ENCODE measurements at regions not wholly inside any gene's neighbourhood (a gene's known extent, or its start where the extent isn't known, plus 50 kb on each side); places are given as distances from the start of the nearest gene placed in this dataset.

GRCh38 chr13:44744880-44745633, 168.9 kb upstream of the TSC22D1 start:
- H3K9ac ChIP-seq (ENCODE audit: low read length) = no peak overlapping the region
- TF ChIP-seq CTCF (IDR thresholded peaks at IDR 0.05; ENCODE audit: insufficient read depth, low read depth, low read length) (no peak), EZH2 (IDR thresholded peaks at IDR 0.05; ENCODE audit: insufficient read depth, low read length) (no peak)
- no peak for FAIRE-seq

GRCh38 chr13:44739539-44739938, 163.4 kb upstream of the TSC22D1 start:
- no peak overlapping the region for H3K4me3 Mint-ChIP-seq (ENCODE audit: unreplicated experiment)

More at GRCh38 chr13:44744880-44745633, 168.9 kb upstream of the TSC22D1 start:
- Histone ChIP-seq H3K27ac (ENCODE audit: low read depth, low read length) (no peak overlapping the region), H3K4me2 (ENCODE audit: low read length) (no peak overlapping the region), H3K4me1 (ENCODE audit: insufficient read depth, low read length) (no peaks in the 10 kb centered on the region), H3K27me3 (ENCODE audit: insufficient read depth, low read length) (no peaks in the 10 kb centered on the region), H3K36me3 (ENCODE audit: insufficient read depth, low read length) (no peaks in the 10 kb centered on the region), H3K9me3 (ENCODE audit: insufficient read depth, low read depth, low read length) (no peaks in the 10 kb centered on the region), H2AFZ (ENCODE audit: low read depth, low read length) (no peak overlapping the region), H3K79me2 (ENCODE audit: insufficient read depth, low read length) (no peaks in the 10 kb centered on the region), H4K20me1 (ENCODE audit: insufficient read depth, low read length) (no peaks in the 10 kb centered on the region), H3K4me3 (ENCODE audit: insufficient read depth, low read depth, low read length) (no peak overlapping the region)
- Mint-ChIP-seq H3K27me3 (ENCODE audit: low read depth, unreplicated experiment) (no peaks in the 10 kb centered on the region), H3K4me1 (ENCODE audit: low read depth, unreplicated experiment) (peaks cover 9% of the 10 kb centered on the region), H3K36me3 (ENCODE audit: low read depth, unreplicated experiment) (no peaks in the 10 kb centered on the region), H3K9me3 (ENCODE audit: unreplicated experiment) (peaks cover 3% of the 10 kb centered on the region), H3K27ac (ENCODE audit: unreplicated experiment) (no peak overlapping the region), H3K4me3 (ENCODE audit: unreplicated experiment) (no peak overlapping the region)
- no peak for DNase-seq (ENCODE audit: low read depth)

More at GRCh38 chr13:44739539-44739938, 163.4 kb upstream of the TSC22D1 start:
- Histone ChIP-seq H4K20me1 (ENCODE audit: insufficient read depth, low read length) (no peaks in the 10 kb centered on the region), H3K79me2 (ENCODE audit: insufficient read depth, low read length) (no peaks in the 10 kb centered on the region), H3K27me3 (ENCODE audit: insufficient read depth, low read length) (no peaks in the 10 kb centered on the region), H2AFZ (ENCODE audit: low read depth, low read length) (no peak overlapping the region), H3K4me2 (ENCODE audit: low read length) (no peak overlapping the region), H3K36me3 (ENCODE audit: insufficient read depth, low read length) (no peaks in the 10 kb centered on the region), H3K4me1 (ENCODE audit: insufficient read depth, low read length) (no peaks in the 10 kb centered on the region), H3K4me3 (ENCODE audit: insufficient read depth, low read depth, low read length) (no peak overlapping the region), H3K9me3 (ENCODE audit: insufficient read depth, low read depth, low read length) (no peaks in the 10 kb centered on the region), H3K27ac (ENCODE audit: low read depth, low read length) (no peak overlapping the region), H3K9ac (ENCODE audit: low read length) (no peak overlapping the region)
- Mint-ChIP-seq H3K27ac (ENCODE audit: unreplicated experiment) (no peak overlapping the region), H3K27me3 (ENCODE audit: low read depth, unreplicated experiment) (no peaks in the 10 kb centered on the region), H3K9me3 (ENCODE audit: unreplicated experiment) (peaks cover 3% of the 10 kb centered on the region), H3K36me3 (ENCODE audit: low read depth, unreplicated experiment) (peaks cover 2% of the 10 kb centered on the region), H3K4me1 (ENCODE audit: low read depth, unreplicated experiment) (no peaks in the 10 kb centered on the region)
- TF ChIP-seq CTCF (IDR thresholded peaks at IDR 0.05; ENCODE audit: insufficient read depth, low read depth, low read length) (no peak), EZH2 (IDR thresholded peaks at IDR 0.05; ENCODE audit: insufficient read depth, low read length) (no peak)
- FAIRE-seq (no peak), DNase-seq (ENCODE audit: low read depth) (no peak)
